ENCODE measurements at regions not wholly inside any gene's neighbourhood (a gene's known extent, or its start where the extent isn't known, plus 50 kb on each side); places are given as distances from the start of the nearest gene placed in this dataset.

- no peak for DNase-seq
Measured at GRCh38 chr13:40403509-40404241, 262.8 kb downstream of the FOXO1 start.

GRCh38 chr13:40404407-40404806, 262.0 kb downstream of the FOXO1 start:
- DNase-seq, result no peak

- DNase-seq, result no peak
Measured at GRCh38 chr13:40404967-40405716, 261.3 kb downstream of the FOXO1 start.

- DNase-seq, result no peak
Measured at GRCh38 chr13:40406405-40407120, 259.9 kb downstream of the FOXO1 start.

GRCh38 chr13:40407567-40407966, 258.9 kb downstream of the FOXO1 start:
- DNase-seq, result no peak

- DNase-seq, result no peak
Measured at GRCh38 chr13:40408602-40409001, 257.8 kb downstream of the FOXO1 start.

GRCh38 chr13:40409278-40409677, 257.2 kb downstream of the FOXO1 start:
- no peak for DNase-seq

- no peak for DNase-seq
Measured at GRCh38 chr13:40410315-40410714, 256.1 kb downstream of the FOXO1 start.

GRCh38 chr13:40420160-40420740, 246.2 kb downstream of the FOXO1 start:
- no peak for DNase-seq

- no peak for DNase-seq
Measured at GRCh38 chr13:40422588-40423235, 243.7 kb downstream of the FOXO1 start.

GRCh38 chr13:40428354-40428753, 238.1 kb downstream of the FOXO1 start:
- no peak for DNase-seq

- no peak for DNase-seq
Measured at GRCh38 chr13:40429706-40430545, 236.5 kb downstream of the FOXO1 start.

- no peak for DNase-seq
Measured at GRCh38 chr13:40432018-40432978, 234.1 kb downstream of the FOXO1 start.

- DNase-seq, result no peak
Measured at GRCh38 chr13:40433001-40433400, 233.4 kb downstream of the FOXO1 start.

- DNase-seq, result no peak
Measured at GRCh38 chr13:40433577-40433976, 232.9 kb downstream of the FOXO1 start.

- DNase-seq, result no peak
Measured at GRCh38 chr13:40434516-40435397, 231.7 kb downstream of the FOXO1 start.

GRCh38 chr13:40438022-40438680, 228.3 kb downstream of the FOXO1 start:
- no peak for DNase-seq

GRCh38 chr13:40438999-40439797, 227.2 kb downstream of the FOXO1 start:
- DNase-seq, result no peak
